GM12878 (cell line): ENCODE measurements at regions not wholly inside any gene's neighbourhood (a gene's known extent, or its start where the extent isn't known, plus 50 kb on each side); places are given as distances from the start of the nearest gene placed in this dataset.

Source experiments
- ATAC-seq: fragments of 200-7000 bp; cut with Tn5 transposase; 3 replicates; pipeline ENCODE4 v1.9.1; 2020; ENCODE audit warnings: mild to moderate bottlenecking, moderate library complexity
- BruUV-seq: library from RNA; stranded (reverse); fragments of 400-500 nt; replicated peaks from 2 replicates; lab custom pipeline; 2021; lab: Mats Ljungman, UMichigan
- CTCF ChIA-PET: fragments of 300-600 bp; sonication (Branson Sonifier 250); formaldehyde crosslinking; extraction: SDS; loops from one replicate; lab custom pipeline; 2021; ENCODE audit warnings: inconsistent platforms; lab: Yijun Ruan, JAX
- POLR2A ChIA-PET: fragments of 350-600 bp; formaldehyde crosslinking; extraction: SDS; loops from one replicate; lab custom pipeline; 2021; ENCODE audit warnings: inconsistent platforms; lab: Charles Lee
- RAD21 ChIA-PET: fragments of 300-600 bp; sonication (Branson Sonifier 250); formaldehyde crosslinking; loops from one replicate; lab custom pipeline; 2023; ENCODE audit warnings: antibody characterized with exemption; ENCODE audit not compliant: unreplicated experiment; lab: Charles Lee
- SMC1A ChIA-PET: fragments of 300-600 bp; sonication (Branson Sonifier 250); formaldehyde crosslinking; loops from one replicate; lab custom pipeline; 2023; ENCODE audit not compliant: unreplicated experiment, uncharacterized antibody; lab: Charles Lee
- DNase-seq: peaks from one replicate; pipeline ENCODE4 v3.0.0-alpha.2; 2011; ENCODE audit warnings: low read depth, low spot score
- FAIRE-seq: peaks from 3 replicates; lab custom pipeline; 2011; peaks lifted over from hg19 to GRCh38; lab: Jason Lieb, UNC
- H2AFZ ChIP-seq: 2 replicates; pipeline ENCODE4 v1.6.0; 2011; ENCODE audit warnings: low read depth, low read length, control low read depth; ENCODE audit not compliant: control insufficient read depth
- H3K27ac ChIP-seq: 2 replicates; pipeline ENCODE4 v1.5.1; 2011; ENCODE audit warnings: control low read depth; ENCODE audit not compliant: control insufficient read depth, insufficient read depth
- H3K27me3 ChIP-seq, 2 experiments: replicated peaks in 1 of 2; 2 replicates each; pipeline versions ENCODE4 v1.6.0 to v1.6.1; 2011; ENCODE audit warnings: low read length in 1 of 2; ENCODE audit not compliant: control insufficient read depth in 2 of 2, insufficient read depth in 2 of 2
- H3K36me3 ChIP-seq, 2 experiments: 2 replicates each; pipeline ENCODE4 v1.5.1; 2011; ENCODE audit warnings: low read length in 1 of 2; ENCODE audit not compliant: control insufficient read depth in 2 of 2, insufficient read depth in 2 of 2
- H3K4me1 ChIP-seq: 2 replicates; pipeline ENCODE4 v1.6.1; 2011; ENCODE audit warnings: mild to moderate bottlenecking, low read length, moderate library complexity, mixed read lengths; ENCODE audit not compliant: control insufficient read depth, insufficient read depth
- H3K4me2 ChIP-seq: 2 replicates; pipeline ENCODE4 v1.6.0; 2011; ENCODE audit warnings: control low read depth; ENCODE audit not compliant: control insufficient read depth, insufficient read depth
- H3K4me3 ChIP-seq: fragments of 200-600 bp; sonication (generic); 2 replicates; pipeline ENCODE4 v1.5.1; 2016
- H3K79me2 ChIP-seq: 2 replicates; pipeline ENCODE4 v1.6.0; 2011; ENCODE audit warnings: low read length; ENCODE audit not compliant: control insufficient read depth, insufficient read depth
- H3K9ac ChIP-seq: 2 replicates; pipeline ENCODE4 v1.8.0; 2011; ENCODE audit warnings: low read length, control low read depth, mixed read lengths; ENCODE audit not compliant: control insufficient read depth, insufficient read depth
- H3K9me3 ChIP-seq: replicated peaks from 3 replicates; pipeline ENCODE4 v1.5.1; 2011; ENCODE audit warnings: mild to moderate bottlenecking, low read length; ENCODE audit not compliant: control insufficient read depth, insufficient read depth
- H4K20me1 ChIP-seq: 2 replicates; pipeline ENCODE4 v1.6.0; 2011; ENCODE audit not compliant: control insufficient read depth, insufficient read depth
- SIN3A ChIP-seq: IDR thresholded peaks from 2 replicates; pipeline ENCODE4 v1.6.1; 2012; ENCODE audit warnings: low read depth, low read length, improper control_type of control experiment
- whole genome bisulfite sequencing: methylation state at CpG from one replicate; pipeline ENCODE4 v1.1.6; 2016; ENCODE audit warnings: low lambda C conversion rate; ENCODE audit not compliant: insufficient replicate concordance, insufficient coverage; ENCODE audit errors: missing lambda C conversion rate; 5-methylcytosine and 5-hydroxymethylcytosine counted together
- in situ Hi-C: fragments of 300-500 bp; cut with MboI; formaldehyde crosslinking; loops from 9 replicates; pipeline ENCODE4 v1.14.3; 2018; ENCODE audit warnings: mixed read lengths
- intact Hi-C: fragments of 100-400 bp; cut with micrococcal nuclease; formaldehyde crosslinking; loops from one replicate; pipeline ENCODE4 v1.14.2; 2022; ENCODE audit not compliant: unreplicated experiment
- TF ChIP-seq, protein P1 (sequence below): IDR thresholded peaks from 2 replicates; pipeline ENCODE4 v1.6.1; 2012; ENCODE audit warnings: low read length, inconsistent platforms
- TF ChIP-seq, protein P2 (sequence below): fragments of 450-650 bp; IDR thresholded peaks from 2 replicates; pipeline ENCODE4 v1.6.1; 2017; ENCODE audit warnings: mild to moderate bottlenecking, moderate library complexity

DNA sequence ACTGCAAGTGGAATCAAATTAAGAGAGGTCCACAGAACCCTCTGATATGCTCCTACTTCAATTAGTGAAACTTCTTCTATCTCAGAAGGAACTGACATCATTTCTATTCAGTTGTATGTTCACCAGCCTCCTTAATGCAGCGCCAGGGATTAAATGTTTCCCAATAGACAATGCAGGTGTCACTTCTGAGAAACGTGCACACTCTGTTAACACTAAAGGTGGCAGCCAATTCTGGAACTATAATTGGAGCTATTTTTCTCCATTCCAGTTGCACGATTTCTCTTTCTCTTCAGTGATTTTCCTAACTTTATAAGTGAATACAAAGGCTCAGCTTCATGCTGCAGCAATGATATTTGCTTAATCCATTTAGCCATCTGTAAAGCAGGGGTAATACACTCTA lies 821.9 kb downstream of the TDRD15 start:
- ChIA-PET CTCF (no interaction called here), SMC1A (no interaction called here), POLR2A (no interaction called here), RAD21 (no interaction called here)
- H3K36me3 ChIP-seq = no peaks in the 10 kb centered on the region
- 11% methylated on average over 3 of the region's 3 CpGs for WGBS
- H3K27me3 ChIP-seq = no peaks in the 10 kb centered on the region
- TF ChIP-seq, protein P1, sequence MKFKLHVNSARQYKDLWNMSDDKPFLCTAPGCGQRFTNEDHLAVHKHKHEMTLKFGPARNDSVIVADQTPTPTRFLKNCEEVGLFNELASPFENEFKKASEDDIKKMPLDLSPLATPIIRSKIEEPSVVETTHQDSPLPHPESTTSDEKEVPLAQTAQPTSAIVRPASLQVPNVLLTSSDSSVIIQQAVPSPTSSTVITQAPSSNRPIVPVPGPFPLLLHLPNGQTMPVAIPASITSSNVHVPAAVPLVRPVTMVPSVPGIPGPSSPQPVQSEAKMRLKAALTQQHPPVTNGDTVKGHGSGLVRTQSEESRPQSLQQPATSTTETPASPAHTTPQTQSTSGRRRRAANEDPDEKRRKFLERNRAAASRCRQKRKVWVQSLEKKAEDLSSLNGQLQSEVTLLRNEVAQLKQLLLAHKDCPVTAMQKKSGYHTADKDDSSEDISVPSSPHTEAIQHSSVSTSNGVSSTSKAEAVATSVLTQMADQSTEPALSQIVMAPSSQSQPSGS = no peak
- no peak for TF ChIP-seq SIN3A
- TF ChIP-seq, protein P2, sequence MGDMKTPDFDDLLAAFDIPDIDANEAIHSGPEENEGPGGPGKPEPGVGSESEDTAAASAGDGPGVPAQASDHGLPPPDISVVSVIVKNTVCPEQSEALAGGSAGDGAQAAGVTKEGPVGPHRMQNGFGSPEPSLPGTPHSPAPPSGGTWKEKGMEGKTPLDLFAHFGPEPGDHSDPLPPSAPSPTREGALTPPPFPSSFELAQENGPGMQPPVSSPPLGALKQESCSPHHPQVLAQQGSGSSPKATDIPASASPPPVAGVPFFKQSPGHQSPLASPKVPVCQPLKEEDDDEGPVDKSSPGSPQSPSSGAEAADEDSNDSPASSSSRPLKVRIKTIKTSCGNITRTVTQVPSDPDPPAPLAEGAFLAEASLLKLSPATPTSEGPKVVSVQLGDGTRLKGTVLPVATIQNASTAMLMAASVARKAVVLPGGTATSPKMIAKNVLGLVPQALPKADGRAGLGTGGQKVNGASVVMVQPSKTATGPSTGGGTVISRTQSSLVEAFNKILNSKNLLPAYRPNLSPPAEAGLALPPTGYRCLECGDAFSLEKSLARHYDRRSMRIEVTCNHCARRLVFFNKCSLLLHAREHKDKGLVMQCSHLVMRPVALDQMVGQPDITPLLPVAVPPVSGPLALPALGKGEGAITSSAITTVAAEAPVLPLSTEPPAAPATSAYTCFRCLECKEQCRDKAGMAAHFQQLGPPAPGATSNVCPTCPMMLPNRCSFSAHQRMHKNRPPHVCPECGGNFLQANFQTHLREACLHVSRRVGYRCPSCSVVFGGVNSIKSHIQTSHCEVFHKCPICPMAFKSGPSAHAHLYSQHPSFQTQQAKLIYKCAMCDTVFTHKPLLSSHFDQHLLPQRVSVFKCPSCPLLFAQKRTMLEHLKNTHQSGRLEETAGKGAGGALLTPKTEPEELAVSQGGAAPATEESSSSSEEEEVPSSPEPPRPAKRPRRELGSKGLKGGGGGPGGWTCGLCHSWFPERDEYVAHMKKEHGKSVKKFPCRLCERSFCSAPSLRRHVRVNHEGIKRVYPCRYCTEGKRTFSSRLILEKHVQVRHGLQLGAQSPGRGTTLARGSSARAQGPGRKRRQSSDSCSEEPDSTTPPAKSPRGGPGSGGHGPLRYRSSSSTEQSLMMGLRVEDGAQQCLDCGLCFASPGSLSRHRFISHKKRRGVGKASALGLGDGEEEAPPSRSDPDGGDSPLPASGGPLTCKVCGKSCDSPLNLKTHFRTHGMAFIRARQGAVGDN = no peak
- H3K9ac ChIP-seq = no peak overlapping the region
- intact Hi-C loops (no loop called here), in situ Hi-C loops (no loop called here)
- no peak overlapping the region for H3K27ac ChIP-seq
- H2AFZ ChIP-seq = no peak overlapping the region
- BruUV-seq = no TSS peak
- ATAC-seq (no peak), FAIRE-seq (no peak), DNase-seq (no peak)
- no peaks in the 10 kb centered on the region for H3K9me3 ChIP-seq
- H3K4me2 ChIP-seq = no peak overlapping the region
- H3K79me2 ChIP-seq = no peaks in the 10 kb centered on the region
- no peaks in the 10 kb centered on the region for H3K4me1 ChIP-seq
- H4K20me1 ChIP-seq = no peaks in the 10 kb centered on the region
- H3K4me3 ChIP-seq = no peak overlapping the region
